ENCODE measurements at regions not wholly inside any gene's neighbourhood (a gene's known extent, or its start where the extent isn't known, plus 50 kb on each side); places are given as distances from the start of the nearest gene placed in this dataset.

DNA sequence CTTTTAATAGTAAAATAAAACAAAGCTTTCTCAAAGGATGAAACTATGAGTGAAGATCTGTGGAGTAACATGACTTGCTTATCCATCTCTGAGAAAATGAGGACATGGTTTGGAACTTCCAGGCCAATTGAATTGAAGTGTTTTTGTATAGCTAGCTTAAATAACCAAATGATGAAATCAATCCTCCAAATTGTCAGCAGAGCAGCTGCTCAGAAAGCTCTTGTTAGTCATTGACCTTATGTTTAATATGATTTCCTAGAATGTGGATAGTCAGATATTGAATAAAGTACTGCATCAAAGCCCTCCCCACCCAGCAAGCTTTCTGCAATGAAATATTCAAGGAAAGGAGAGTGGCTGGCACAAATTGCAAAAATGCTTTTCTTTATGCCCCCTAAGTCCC, 437.2 kb downstream of the MFSD1 start:
- TF ChIP-seq, protein P1, sequence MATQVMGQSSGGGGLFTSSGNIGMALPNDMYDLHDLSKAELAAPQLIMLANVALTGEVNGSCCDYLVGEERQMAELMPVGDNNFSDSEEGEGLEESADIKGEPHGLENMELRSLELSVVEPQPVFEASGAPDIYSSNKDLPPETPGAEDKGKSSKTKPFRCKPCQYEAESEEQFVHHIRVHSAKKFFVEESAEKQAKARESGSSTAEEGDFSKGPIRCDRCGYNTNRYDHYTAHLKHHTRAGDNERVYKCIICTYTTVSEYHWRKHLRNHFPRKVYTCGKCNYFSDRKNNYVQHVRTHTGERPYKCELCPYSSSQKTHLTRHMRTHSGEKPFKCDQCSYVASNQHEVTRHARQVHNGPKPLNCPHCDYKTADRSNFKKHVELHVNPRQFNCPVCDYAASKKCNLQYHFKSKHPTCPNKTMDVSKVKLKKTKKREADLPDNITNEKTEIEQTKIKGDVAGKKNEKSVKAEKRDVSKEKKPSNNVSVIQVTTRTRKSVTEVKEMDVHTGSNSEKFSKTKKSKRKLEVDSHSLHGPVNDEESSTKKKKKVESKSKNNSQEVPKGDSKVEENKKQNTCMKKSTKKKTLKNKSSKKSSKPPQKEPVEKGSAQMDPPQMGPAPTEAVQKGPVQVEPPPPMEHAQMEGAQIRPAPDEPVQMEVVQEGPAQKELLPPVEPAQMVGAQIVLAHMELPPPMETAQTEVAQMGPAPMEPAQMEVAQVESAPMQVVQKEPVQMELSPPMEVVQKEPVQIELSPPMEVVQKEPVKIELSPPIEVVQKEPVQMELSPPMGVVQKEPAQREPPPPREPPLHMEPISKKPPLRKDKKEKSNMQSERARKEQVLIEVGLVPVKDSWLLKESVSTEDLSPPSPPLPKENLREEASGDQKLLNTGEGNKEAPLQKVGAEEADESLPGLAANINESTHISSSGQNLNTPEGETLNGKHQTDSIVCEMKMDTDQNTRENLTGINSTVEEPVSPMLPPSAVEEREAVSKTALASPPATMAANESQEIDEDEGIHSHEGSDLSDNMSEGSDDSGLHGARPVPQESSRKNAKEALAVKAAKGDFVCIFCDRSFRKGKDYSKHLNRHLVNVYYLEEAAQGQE (IDR thresholded peaks at IDR 0.05; ENCODE audit: low read depth) = no peak
- TF ChIP-seq CTCF (IDR thresholded peaks at IDR 0.05 in 2 of 3, conservative IDR thresholded peaks at IDR 0.05 in 1 of 3; ENCODE audit: borderline replicate concordance in 1 of 3, insufficient read depth in 1 of 3, low read depth in 2 of 3, low read length in 2 of 3) (no peak), EZH2phosphoT487 (IDR thresholded peaks at IDR 0.05; ENCODE audit: borderline replicate concordance) (no peak), POLR2AphosphoS5 (IDR thresholded peaks at IDR 0.05; ENCODE audit: low read depth, low read length) (no peak), POLR2A (IDR thresholded peaks at IDR 0.05; ENCODE audit: borderline replicate concordance, extremely low read depth, insufficient read depth, insufficient read length) (no peak), EZH2 (IDR thresholded peaks at IDR 0.05) (no peak), SRF (IDR thresholded peaks at IDR 0.05; ENCODE audit: low read depth) (no peak), SP1 (IDR thresholded peaks at IDR 0.05; ENCODE audit: low read depth) (no peak), EGR1 (IDR thresholded peaks at IDR 0.05; ENCODE audit: low read depth) (no peak)

All from HCT116 (cell line).